NT2/D1 (cell line): ENCODE measurements at regions not wholly inside any gene's neighbourhood (a gene's known extent, or its start where the extent isn't known, plus 50 kb on each side); places are given as distances from the start of the nearest gene placed in this dataset.
"Not testable (repeated sequence)": the region's sequence is repeated elsewhere in the genome, so short reads cannot be mapped to it uniquely, and the experiment has no call there.

ENCODE experiments used
- DNase-seq: peaks from one replicate; pipeline ENCODE4 v3.0.0-alpha.2; 2011; ENCODE audit warnings: low read depth, low spot score
- H3K27me3 ChIP-seq: 2 replicates; pipeline ENCODE4 v1.6.0; 2011; ENCODE audit warnings: mild to moderate bottlenecking; ENCODE audit not compliant: insufficient read length, insufficient read depth
- H3K36me3 ChIP-seq: 2 replicates; pipeline ENCODE4 v1.6.1; 2011; ENCODE audit warnings: mild to moderate bottlenecking, low read length, mixed read lengths; ENCODE audit not compliant: insufficient read depth, insufficient read length
- H3K4me1 ChIP-seq: 2 replicates; pipeline ENCODE4 v1.5.1; 2011; ENCODE audit not compliant: insufficient read depth, insufficient read length
- H3K4me3 ChIP-seq: 2 replicates; pipeline ENCODE4 v1.5.1; 2011; ENCODE audit warnings: low read depth; ENCODE audit not compliant: insufficient read length
- H3K9ac ChIP-seq: 2 replicates; pipeline ENCODE4 v1.6.0; 2011; ENCODE audit warnings: low read depth; ENCODE audit not compliant: insufficient read length
- H3K9me3 ChIP-seq: 2 replicates; pipeline ENCODE4 v1.5.1; 2011; ENCODE audit warnings: mild to moderate bottlenecking, low read length; ENCODE audit not compliant: insufficient read depth
- SUZ12 ChIP-seq: IDR thresholded peaks from 2 replicates; pipeline ENCODE4 v1.6.1; 2011; ENCODE audit not compliant: insufficient read length, insufficient read depth; ENCODE audit errors: extremely low read depth
- YY1 ChIP-seq: IDR thresholded peaks from 2 replicates; pipeline ENCODE4 v1.6.1; 2011; ENCODE audit not compliant: insufficient read length, insufficient read depth
- ZNF274 ChIP-seq: IDR thresholded peaks from 2 replicates; pipeline ENCODE4 v1.6.1; 2011; ENCODE audit warnings: mild to moderate bottlenecking, low read depth, low read length

GRCh38 chr15:53013329-53013728 lies 223.2 kb upstream of the ONECUT1 start:
- Histone ChIP-seq H3K36me3 (no peaks in the 10 kb centered on the region), H3K4me3 (no peak overlapping the region), H3K9me3 (no peaks in the 10 kb centered on the region; the same call in 1 of the 2 replicates), H3K4me1 (no peaks in the 10 kb centered on the region), H3K9ac (no peak overlapping the region), H3K27me3 (no peaks in the 10 kb centered on the region)
- TF ChIP-seq ZNF274 (no peak), YY1 (no peak), SUZ12 (no peak)
- no peak for DNase-seq

GRCh38 chr15:53011779-53012178 lies 221.6 kb upstream of the ONECUT1 start:
- not testable (repeated sequence) for H3K9ac ChIP-seq

DNA sequence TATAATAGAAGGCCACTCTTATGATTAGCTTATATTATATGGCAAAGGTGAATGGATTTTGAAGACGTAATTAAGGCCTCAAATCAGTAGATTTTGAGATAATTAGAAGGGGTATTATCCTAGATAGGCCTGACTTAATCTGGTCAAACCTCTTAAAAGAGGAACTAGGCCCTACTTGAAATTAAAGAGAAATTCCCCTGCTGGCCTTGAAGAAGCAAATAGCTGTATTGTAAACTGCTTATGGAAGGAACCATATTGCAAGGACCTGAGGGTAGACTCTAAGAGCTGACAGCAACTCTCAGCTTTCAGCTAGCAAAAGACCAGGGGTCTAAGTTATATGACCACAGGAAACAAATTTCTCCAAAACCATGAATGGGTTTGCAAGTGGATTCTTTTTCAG lies 219.0 kb upstream of the ONECUT1 start:
- Histone ChIP-seq H3K36me3 (no peaks in the 10 kb centered on the region), H3K9me3 (no peaks in the 10 kb centered on the region; the same call in 1 of the 2 replicates), H3K27me3 (no peaks in the 10 kb centered on the region), H3K9ac (no peak overlapping the region), H3K4me3 (no peak overlapping the region), H3K4me1 (no peaks in the 10 kb centered on the region)
- TF ChIP-seq SUZ12 (no peak), YY1 (no peak), ZNF274 (no peak)
- no peak for DNase-seq

More at GRCh38 chr15:53011779-53012178, 221.6 kb upstream of the ONECUT1 start:
- not testable (repeated sequence) for H3K36me3 ChIP-seq, H3K9me3 ChIP-seq, H3K4me3 ChIP-seq, H3K4me1 ChIP-seq, H3K27me3 ChIP-seq, DNase-seq

GRCh38 chr15:53000409-53000808 lies 210.3 kb upstream of the ONECUT1 start:
- DNase-seq, result no peak
- no peaks in the 10 kb centered on the region for H3K36me3 ChIP-seq
- H3K9me3 ChIP-seq, result no peaks in the 10 kb centered on the region
- H3K9ac ChIP-seq, result no peak overlapping the region
- no peak overlapping the region for H3K4me3 ChIP-seq
- TF ChIP-seq SUZ12, result no peak
- no peak for TF ChIP-seq ZNF274
- TF ChIP-seq YY1, result no peak
- no peaks in the 10 kb centered on the region for H3K27me3 ChIP-seq
- H3K4me1 ChIP-seq, result no peaks in the 10 kb centered on the region

- TF ChIP-seq SUZ12, result no peak
- no peak for TF ChIP-seq ZNF274
- Histone ChIP-seq H3K4me1 (no peaks in the 10 kb centered on the region), H3K27me3 (no peaks in the 10 kb centered on the region), H3K9me3 (no peaks in the 10 kb centered on the region), H3K36me3 (no peaks in the 10 kb centered on the region), H3K9ac (no peak overlapping the region), H3K4me3 (no peak overlapping the region)
- no peak for DNase-seq
Measured at GRCh38 chr15:52997123-52997522, 207.0 kb upstream of the ONECUT1 start.

GRCh38 chr15:52994290-52994689 lies 204.2 kb upstream of the ONECUT1 start:
- H3K9me3 ChIP-seq, result no peaks in the 10 kb centered on the region
- H3K36me3 ChIP-seq, result no peaks in the 10 kb centered on the region
- no peak for DNase-seq
- no peak overlapping the region for H3K4me3 ChIP-seq
- H3K9ac ChIP-seq, result no peak overlapping the region
- no peaks in the 10 kb centered on the region for H3K27me3 ChIP-seq
- H3K4me1 ChIP-seq, result no peaks in the 10 kb centered on the region
- TF ChIP-seq SUZ12 (no peak), YY1 (no peak), ZNF274 (no peak)

DNA sequence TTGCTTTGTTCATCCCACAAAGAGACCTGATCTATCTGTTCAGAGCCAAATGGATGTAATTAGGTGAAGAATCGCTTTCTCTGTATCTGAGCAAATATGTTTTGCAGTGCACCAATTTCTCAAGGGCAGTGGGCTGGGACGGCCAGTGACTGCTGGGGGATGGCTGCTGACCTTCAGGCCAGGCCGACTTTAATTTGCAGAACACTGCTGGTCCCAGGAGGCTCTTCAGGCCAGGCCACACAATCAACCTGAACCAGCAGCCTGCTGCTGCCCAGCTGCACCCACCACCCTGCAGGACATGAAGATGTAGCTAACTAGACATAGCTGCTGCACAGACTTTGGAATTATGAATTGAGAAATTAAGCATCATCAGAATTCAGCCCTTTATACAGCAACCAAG lies 194.4 kb upstream of the ONECUT1 start:
- Histone ChIP-seq H3K27me3 (no peaks in the 10 kb centered on the region), H3K36me3 (no peaks in the 10 kb centered on the region), H3K9ac (no peak overlapping the region), H3K9me3 (no peaks in the 10 kb centered on the region), H3K4me3 (no peak overlapping the region), H3K4me1 (no peaks in the 10 kb centered on the region)
- TF ChIP-seq ZNF274 (no peak), YY1 (no peak), SUZ12 (no peak)
- no peak for DNase-seq

DNA sequence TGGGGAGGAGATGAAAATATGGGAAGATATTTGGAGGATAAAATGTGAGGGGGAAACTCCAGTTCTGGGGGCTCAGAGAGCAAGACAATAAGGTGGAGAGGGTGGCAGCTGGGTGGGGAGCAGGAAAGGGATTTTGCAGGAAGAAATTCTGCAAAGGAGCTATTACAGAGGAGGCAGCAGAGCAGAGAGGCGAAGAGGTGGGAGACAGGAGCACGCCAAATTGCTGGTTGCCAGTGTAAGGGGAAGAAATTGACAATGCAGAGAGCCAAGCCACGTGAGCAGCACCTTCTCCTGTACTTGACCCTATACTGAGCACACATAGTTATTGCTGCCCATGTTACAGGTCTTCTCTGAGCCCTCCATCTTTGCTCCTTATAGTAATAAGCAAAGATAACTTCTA lies 190.3 kb upstream of the ONECUT1 start:
- H3K4me3 ChIP-seq, result no peak overlapping the region
- H3K36me3 ChIP-seq, result no peaks in the 10 kb centered on the region
- H3K4me1 ChIP-seq, result no peaks in the 10 kb centered on the region
- no peak for DNase-seq
- H3K27me3 ChIP-seq, result no peaks in the 10 kb centered on the region
- no peak overlapping the region for H3K9ac ChIP-seq
- H3K9me3 ChIP-seq, result no peaks in the 10 kb centered on the region
- TF ChIP-seq ZNF274 (no peak), SUZ12 (no peak), YY1 (no peak)
